DMS53 (cell line): ENCODE measurements at regions not wholly inside any gene's neighbourhood (a gene's known extent, or its start where the extent isn't known, plus 50 kb on each side); places are given as distances from the start of the nearest gene placed in this dataset.

ENCODE experiments used
- DNase-seq: peaks from one replicate; lab custom pipeline; 2025; lab: John Stamatoyannopoulos, UW

- no peak for DNase-seq
Measured at GRCh38 chr18:67232406-67232805, 284.1 kb downstream of the DSEL start.

GRCh38 chr18:67222887-67223286 lies 293.6 kb downstream of the DSEL start:
- DNase-seq, result peak; percentile 14

GRCh38 chr18:67219821-67220220 lies 296.7 kb downstream of the DSEL start:
- DNase-seq, result no peak

GRCh38 chr18:67218556-67218955 lies 298.0 kb downstream of the DSEL start:
- no peak for DNase-seq

GRCh38 chr18:67217551-67218166 lies 298.9 kb downstream of the DSEL start:
- DNase-seq, result peak; percentile 84

- DNase-seq, result no peak
Measured at GRCh38 chr18:67216846-67217245, 299.7 kb downstream of the DSEL start.

GRCh38 chr18:67215686-67216085 lies 300.8 kb downstream of the DSEL start:
- DNase-seq, result no peak

GRCh38 chr18:67211646-67212045 lies 304.9 kb downstream of the DSEL start:
- DNase-seq, result no peak

GRCh38 chr18:67200665-67201064 lies 315.9 kb downstream of the DSEL start:
- DNase-seq, result no peak

- DNase-seq, result peak; percentile 87
Measured at GRCh38 chr18:67199993-67200617, 316.4 kb downstream of the DSEL start.

- DNase-seq, result peak; percentile 30
Measured at GRCh38 chr18:67194886-67195285, 321.6 kb downstream of the DSEL start.

GRCh38 chr18:67192535-67192934 lies 324.0 kb downstream of the DSEL start:
- DNase-seq, result no peak

GRCh38 chr18:67183398-67183797 lies 333.1 kb downstream of the DSEL start:
- no peak for DNase-seq

- no peak for DNase-seq
Measured at GRCh38 chr18:67179726-67180125, 336.8 kb downstream of the DSEL start.

- DNase-seq, result no peak
Measured at GRCh38 chr18:67159662-67160061, 356.9 kb downstream of the DSEL start.

- no peak for DNase-seq
Measured at GRCh38 chr18:67154979-67155378, 361.5 kb downstream of the DSEL start.

- no peak for DNase-seq
Measured at GRCh38 chr18:67151366-67151765, 365.2 kb downstream of the DSEL start.

GRCh38 chr18:67145586-67146292 lies 370.8 kb downstream of the DSEL start:
- DNase-seq, result peak; percentile 62

GRCh38 chr18:67144329-67144728 lies 372.2 kb downstream of the DSEL start:
- peak; percentile 34 for DNase-seq

- no peak for DNase-seq
Measured at GRCh38 chr18:67143028-67143427, 373.5 kb downstream of the DSEL start.

- no peak for DNase-seq
Measured at GRCh38 chr18:67142604-67143003, 373.9 kb downstream of the DSEL start.

GRCh38 chr18:67140495-67140894 lies 376.0 kb downstream of the DSEL start:
- DNase-seq, result no peak

- DNase-seq, result no peak
Measured at GRCh38 chr18:67139899-67140298, 376.6 kb downstream of the DSEL start.
